GM19025 (cell line): ENCODE measurements at regions not wholly inside any gene's neighbourhood (a gene's known extent, or its start where the extent isn't known, plus 50 kb on each side); places are given as distances from the start of the nearest gene placed in this dataset.

Experiments used
- ATAC-seq: cut with Tn5 transposase; IDR thresholded peaks from one replicate; pipeline ENCODE4 v1.9.1; 2021; ENCODE audit warnings: mild to moderate bottlenecking, low read depth, moderate library complexity; ENCODE audit not compliant: unreplicated experiment

- no peak for ATAC-seq
Measured at GRCh38 chr20:24773168-24773567, 175.9 kb upstream of the CST7 start.

GRCh38 chr20:24773751-24774201, 175.3 kb upstream of the CST7 start:
- peak; percentile 62 for ATAC-seq

GRCh38 chr20:24775966-24776365, 173.1 kb upstream of the CST7 start:
- no peak for ATAC-seq

GRCh38 chr20:24776755-24777271, 172.3 kb upstream of the CST7 start:
- ATAC-seq, result no peak

- no peak for ATAC-seq
Measured at GRCh38 chr20:24777746-24778145, 171.3 kb upstream of the CST7 start.

- no peak for ATAC-seq
Measured at GRCh38 chr20:24778585-24779031, 170.5 kb upstream of the CST7 start.

- ATAC-seq, result no peak
Measured at GRCh38 chr20:24779131-24779530, 169.9 kb upstream of the CST7 start.

- ATAC-seq, result no peak
Measured at GRCh38 chr20:24779946-24780345, 169.1 kb upstream of the CST7 start.

- ATAC-seq, result no peak
Measured at GRCh38 chr20:24780674-24781417, 168.2 kb upstream of the CST7 start.

GRCh38 chr20:24781418-24781980, 167.6 kb upstream of the CST7 start:
- ATAC-seq, result no peak

- ATAC-seq, result no peak
Measured at GRCh38 chr20:24782301-24782700, 166.8 kb upstream of the CST7 start.

GRCh38 chr20:24782801-24783630, 166.1 kb upstream of the CST7 start:
- ATAC-seq, result no peak

GRCh38 chr20:24783631-24784492, 165.2 kb upstream of the CST7 start:
- no peak for ATAC-seq

GRCh38 chr20:24784607-24785006, 164.5 kb upstream of the CST7 start:
- no peak for ATAC-seq

GRCh38 chr20:24785141-24786110, 163.6 kb upstream of the CST7 start:
- ATAC-seq, result no peak

GRCh38 chr20:24786111-24786495, 163.0 kb upstream of the CST7 start:
- ATAC-seq, result no peak

- no peak for ATAC-seq
Measured at GRCh38 chr20:24786646-24787045, 162.4 kb upstream of the CST7 start.

- no peak for ATAC-seq
Measured at GRCh38 chr20:24787071-24787470, 162.0 kb upstream of the CST7 start.

GRCh38 chr20:24787621-24788020, 161.4 kb upstream of the CST7 start:
- no peak for ATAC-seq
